Pancreas (tissue), 10 donors: ENCODE measurements at regions not wholly inside any gene's neighbourhood (a gene's known extent, or its start where the extent isn't known, plus 50 kb on each side); places are given as distances from the start of the nearest gene placed in this dataset.

Source experiments
- ATAC-seq, 4 donors: fragments of 200-7000 bp; cut with Tn5 transposase; one replicate each; pipeline versions ENCODE4 v1.8.0 to v1.9.1; 2020; ENCODE audit warnings: mild to moderate bottlenecking in 4 of 4, moderate library complexity in 4 of 4
- DNase-seq, 6 donors: peaks; one replicate each; pipeline ENCODE4 v3.0.0-alpha.2; 2020
- FAIRE-seq: peaks from 2 replicates; lab custom pipeline; 2012; peaks lifted over from hg19 to GRCh38; lab: Jason Lieb, UNC
- H3K27ac ChIP-seq, 4 donors: fragments of 200-600 bp; sonication (generic); 1 replicate in 3 of 4; 2 replicates in 1 of 4; pipeline versions ENCODE4 v1.5.0 to v1.8.0; 2020
- H3K27me3 ChIP-seq, 4 donors: fragments of 200-600 bp; one replicate each; pipeline ENCODE4 v1.8.0; 2021
- H3K36me3 ChIP-seq, 3 donors: fragments of 200-600 bp; sonication (generic) in 1 of 3; one replicate each; pipeline versions ENCODE4 v1.5.0 to v1.8.0; 2020 to 2021
- H3K4me1 ChIP-seq, 3 donors: fragments of 200-600 bp; one replicate each; pipeline ENCODE4 v1.8.0; 2021
- H3K4me3 ChIP-seq, 4 donors: fragments of 200-600 bp; sonication (generic) in 2 of 4; one replicate each; pipeline versions ENCODE4 v1.5.0 to v1.8.0; 2020 to 2021
- H3K9me3 ChIP-seq, 4 donors: fragments of 200-600 bp; one replicate each; pipeline ENCODE4 v1.8.0; 2021
- WGBS, 2 donors: extraction: QIAGEN DNeasy Blood & Tissue Kit; methylation state at CpG; one replicate each; pipeline ENCODE4 v1.1.7; 2013; 5-methylcytosine and 5-hydroxymethylcytosine counted together
- intact Hi-C, 3 donors: fragments of 100-400 bp; cut with DNase I; formaldehyde crosslinking; loops; one replicate each; pipeline versions ENCODE4 v1.11.1 to v1.14.2; 2022
- TF ChIP-seq, protein P1 (sequence below), 4 donors: fragments of 200-600 bp; sonication (generic) in 3 of 4; IDR thresholded peaks; one replicate each; pipeline versions ENCODE4 v1.5.0 to v1.8.0; 2021; ENCODE audit warnings: antibody characterized with exemption in 4 of 4
- donor health status: healthy with polysubstance abuse.
- donor health status: DM: no; HTN: no; CAD: no; lungs with moderate emphysema.
- donor health status: DM: no; HTN: no; CAD: no.
- donor health status: control.
- donor health status: control.
- donor health status: Bipolar disorder and iron deficiency.
- donor health status: DM: yes; HTN: yes; CAD: no.
- donor health status: DM: no; HTN: no; CAD: no.
- donor health status: DM: no; HTN: no; CAD: no.
- donor health status: DM: yes; HTN: yes; CAD: no.

DNA sequence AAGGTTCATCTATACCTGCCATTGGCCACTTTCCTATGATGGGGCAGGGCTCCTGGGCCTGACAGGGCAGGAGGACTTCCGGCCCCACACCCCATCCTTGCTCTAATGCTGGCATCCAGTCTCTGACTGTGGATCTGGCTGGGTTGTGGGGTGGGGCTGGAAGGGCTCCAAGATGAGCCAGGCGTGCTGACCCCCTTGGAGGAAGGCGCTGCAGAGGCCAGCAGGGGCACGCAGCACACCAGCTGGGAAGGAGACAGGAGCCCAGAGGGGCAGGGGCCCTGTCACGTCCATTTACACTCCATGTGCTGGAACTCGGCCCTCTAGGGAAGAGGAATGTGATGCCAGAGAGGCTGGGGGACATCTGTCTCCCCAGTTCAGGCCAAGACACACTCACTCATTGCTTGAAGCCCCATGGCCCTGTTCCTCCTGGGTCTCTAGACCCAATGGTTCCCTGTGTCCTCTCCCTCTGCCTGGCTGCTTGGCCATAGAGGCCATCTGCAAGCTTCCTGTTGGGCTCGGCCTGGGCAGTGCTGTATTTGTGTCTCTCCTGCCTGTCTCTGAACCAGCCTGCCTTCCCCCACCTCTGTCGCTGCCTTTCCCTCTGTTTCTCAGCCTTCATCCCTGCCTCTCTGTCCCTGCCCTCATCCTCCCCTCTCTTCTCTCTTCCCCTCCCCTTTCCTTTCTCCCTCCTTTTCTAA is 67.5 kb upstream of the NECTIN1 start:
- Histone ChIP-seq H3K4me3 (no peak overlapping the region), H3K27ac (no peak overlapping the region), H3K36me3 (no peaks in the 10 kb centered on the region), H3K27me3 (no peaks in the 10 kb centered on the region), H3K4me1 (no peaks in the 10 kb centered on the region), H3K9me3 (no peaks in the 10 kb centered on the region)
- TF ChIP-seq, protein P1, sequence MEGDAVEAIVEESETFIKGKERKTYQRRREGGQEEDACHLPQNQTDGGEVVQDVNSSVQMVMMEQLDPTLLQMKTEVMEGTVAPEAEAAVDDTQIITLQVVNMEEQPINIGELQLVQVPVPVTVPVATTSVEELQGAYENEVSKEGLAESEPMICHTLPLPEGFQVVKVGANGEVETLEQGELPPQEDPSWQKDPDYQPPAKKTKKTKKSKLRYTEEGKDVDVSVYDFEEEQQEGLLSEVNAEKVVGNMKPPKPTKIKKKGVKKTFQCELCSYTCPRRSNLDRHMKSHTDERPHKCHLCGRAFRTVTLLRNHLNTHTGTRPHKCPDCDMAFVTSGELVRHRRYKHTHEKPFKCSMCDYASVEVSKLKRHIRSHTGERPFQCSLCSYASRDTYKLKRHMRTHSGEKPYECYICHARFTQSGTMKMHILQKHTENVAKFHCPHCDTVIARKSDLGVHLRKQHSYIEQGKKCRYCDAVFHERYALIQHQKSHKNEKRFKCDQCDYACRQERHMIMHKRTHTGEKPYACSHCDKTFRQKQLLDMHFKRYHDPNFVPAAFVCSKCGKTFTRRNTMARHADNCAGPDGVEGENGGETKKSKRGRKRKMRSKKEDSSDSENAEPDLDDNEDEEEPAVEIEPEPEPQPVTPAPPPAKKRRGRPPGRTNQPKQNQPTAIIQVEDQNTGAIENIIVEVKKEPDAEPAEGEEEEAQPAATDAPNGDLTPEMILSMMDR (IDR thresholded peaks at IDR 0.05): no peak
- 78 to 88% methylated on average over 8 of the region's 8 CpGs for WGBS, 2 donors
- intact Hi-C loops: loop anchor here in 1 of 3 donors (5.0 kb wide), 1 partner anchor 54 kb away; no protein-coding TSS in a partner anchor
- peak in 1 of 6 donors; percentile 41 for DNase-seq
- FAIRE-seq: no peak
- ATAC-seq: no peak

GRCh38 chr11:119795690-119796089 is 66.7 kb upstream of the NECTIN1 start:
- DNase-seq (no peak), FAIRE-seq (no peak), ATAC-seq (no peak)
- Histone ChIP-seq H3K4me1 (no peaks in the 10 kb centered on the region), H3K4me3 (no peak overlapping the region), H3K9me3 (no peaks in the 10 kb centered on the region), H3K36me3 (no peaks in the 10 kb centered on the region), H3K27me3 (no peaks in the 10 kb centered on the region), H3K27ac (no peak overlapping the region)
- intact Hi-C loops: loop anchor here in 1 of 3 donors (5.0 kb wide), 1 partner anchor 53 kb away; no protein-coding TSS in a partner anchor
- 90 to 97% methylated on average over 5 of the region's 5 CpGs for WGBS, 2 donors
- TF ChIP-seq, protein P1 (IDR thresholded peaks at IDR 0.05): no peak

DNA sequence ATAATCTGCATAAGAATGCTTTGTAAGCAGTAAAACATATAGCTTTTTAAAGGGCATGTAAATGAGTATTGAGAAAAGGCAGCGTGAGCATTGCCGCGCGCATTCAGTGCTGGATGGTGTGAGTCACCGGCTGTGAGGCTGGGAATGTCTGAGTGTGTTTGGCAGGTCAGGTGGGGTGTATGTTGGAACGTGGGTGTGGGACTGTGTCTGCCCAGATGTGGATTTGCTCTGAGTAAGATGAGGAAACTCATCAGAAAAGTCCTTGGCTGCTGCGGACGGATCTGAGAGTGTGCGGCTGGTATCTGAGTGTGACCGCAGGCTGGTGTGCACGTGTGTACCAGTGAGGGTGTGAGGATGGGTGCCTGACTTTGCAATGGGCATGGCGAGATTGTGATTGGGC is 66.2 kb upstream of the NECTIN1 start:
- FAIRE-seq: no peak
- no peak for DNase-seq
- WGBS, 2 donors: 79 to 84% methylated on average over 12 of the region's 12 CpGs

DNA sequence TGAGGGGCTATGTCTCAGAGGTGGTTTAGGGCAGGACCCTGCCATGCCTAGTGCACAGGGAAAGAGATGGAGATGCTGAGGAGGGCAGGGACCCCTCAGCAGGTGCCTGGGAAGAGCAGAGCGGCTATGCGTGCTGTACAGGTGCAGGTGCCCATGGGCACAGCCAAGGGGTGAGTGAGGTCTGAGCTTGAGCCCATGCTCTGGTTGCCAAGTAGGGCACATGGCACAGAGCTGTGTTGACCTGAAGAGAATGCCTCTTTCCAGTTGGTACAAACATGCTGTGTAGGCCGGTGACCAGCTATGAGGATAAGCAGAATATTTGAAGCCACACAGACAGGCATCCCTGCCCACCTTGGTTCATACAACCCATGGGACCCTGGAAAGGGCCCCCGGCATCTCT is 65.8 kb upstream of the NECTIN1 start:
- no peaks in the 10 kb centered on the region for H3K27me3 ChIP-seq
- FAIRE-seq: no peak

More for the DNA sequence above, 66.2 kb upstream of the NECTIN1 start:
- Histone ChIP-seq H3K36me3 (no peaks in the 10 kb centered on the region), H3K27ac (no peak overlapping the region), H3K4me3 (no peak overlapping the region), H3K9me3 (no peaks in the 10 kb centered on the region), H3K27me3 (no peaks in the 10 kb centered on the region), H3K4me1 (no peaks in the 10 kb centered on the region)
- peak in 2 of 4 donors; percentile 48 to 49 for ATAC-seq
- TF ChIP-seq, protein P1 (IDR thresholded peaks at IDR 0.05): no peak
- intact Hi-C loops: loop anchor here in 1 of 3 donors (5.0 kb wide), 1 partner anchor 53 kb away; no protein-coding TSS in a partner anchor

More for the DNA sequence above, 65.8 kb upstream of the NECTIN1 start:
- Histone ChIP-seq H3K27ac (no peak overlapping the region), H3K9me3 (no peaks in the 10 kb centered on the region), H3K4me1 (no peaks in the 10 kb centered on the region), H3K36me3 (no peaks in the 10 kb centered on the region), H3K4me3 (no peak overlapping the region)
- intact Hi-C loops: loop anchor here in 1 of 3 donors (5.0 kb wide), 1 partner anchor 52 kb away; no protein-coding TSS in a partner anchor
- DNase-seq (peak in 1 of 6 donors; percentile 23), ATAC-seq (no peak)
- WGBS, 2 donors: 93 to 95% methylated on average over 4 of the region's 4 CpGs
- TF ChIP-seq, protein P1 (IDR thresholded peaks at IDR 0.05): no peak
